GM19452 (cell line): ENCODE measurements at regions not wholly inside any gene's neighbourhood (a gene's known extent, or its start where the extent isn't known, plus 50 kb on each side); places are given as distances from the start of the nearest gene placed in this dataset.

Source experiments
- ATAC-seq: cut with Tn5 transposase; IDR thresholded peaks from one replicate; pipeline ENCODE4 v1.9.1; 2021; ENCODE audit not compliant: unreplicated experiment

DNA sequence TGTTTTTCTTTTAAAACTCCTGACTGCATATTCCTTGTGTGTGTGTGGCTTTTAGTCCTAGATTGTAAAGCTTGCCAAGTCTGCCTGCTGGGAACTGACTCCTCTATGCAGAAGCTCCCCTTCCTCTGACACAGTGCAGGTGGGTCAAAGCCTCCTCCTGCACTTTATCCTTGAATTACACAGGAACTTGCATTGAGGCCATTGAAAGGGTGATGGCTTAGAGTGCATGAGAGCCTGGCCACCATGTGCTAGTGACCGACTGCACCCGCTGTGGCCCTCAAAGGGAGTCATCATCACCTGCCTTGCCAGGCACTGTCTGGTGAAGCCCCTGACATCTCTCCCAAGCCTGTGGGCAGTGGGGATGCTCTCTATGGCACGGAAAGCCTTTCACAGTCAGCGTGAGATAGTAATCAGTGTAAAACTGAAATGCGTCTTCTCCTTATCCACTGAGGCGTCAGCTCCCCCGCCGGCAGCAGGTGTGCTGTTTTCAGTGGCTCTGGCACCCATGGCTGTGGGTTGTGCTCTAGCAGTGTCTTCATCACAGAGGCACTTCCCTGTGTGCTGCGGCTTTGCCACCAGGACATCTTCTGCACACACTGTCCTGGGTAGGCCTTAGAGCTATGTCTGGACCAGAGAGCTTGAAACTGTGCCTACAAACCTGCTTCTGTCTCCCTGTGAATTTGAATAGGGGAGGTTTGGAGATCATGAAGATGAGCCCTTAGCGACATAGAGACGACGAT is 87.9 kb downstream of the THBS2 start:
- ATAC-seq, result no peak

DNA sequence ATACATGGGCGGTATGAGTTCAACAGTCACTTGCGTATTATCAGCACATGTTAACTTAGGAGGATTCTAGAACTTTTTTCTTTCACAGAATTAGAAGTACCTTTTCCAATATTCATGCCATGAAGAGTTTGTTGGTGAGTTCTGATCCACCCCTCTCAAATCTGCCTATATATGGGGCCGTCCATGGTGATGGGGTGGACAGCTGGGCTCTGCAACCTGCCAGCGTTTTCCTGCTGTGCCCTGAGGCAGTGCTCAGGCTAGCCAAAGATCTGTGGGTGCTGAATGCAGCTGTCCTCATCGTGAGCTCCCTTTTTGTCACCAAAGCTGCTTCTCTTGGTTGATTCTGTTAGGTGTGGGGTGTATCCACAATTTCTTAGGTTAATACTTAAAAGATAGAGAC is 88.7 kb downstream of the THBS2 start:
- ATAC-seq, result no peak

DNA sequence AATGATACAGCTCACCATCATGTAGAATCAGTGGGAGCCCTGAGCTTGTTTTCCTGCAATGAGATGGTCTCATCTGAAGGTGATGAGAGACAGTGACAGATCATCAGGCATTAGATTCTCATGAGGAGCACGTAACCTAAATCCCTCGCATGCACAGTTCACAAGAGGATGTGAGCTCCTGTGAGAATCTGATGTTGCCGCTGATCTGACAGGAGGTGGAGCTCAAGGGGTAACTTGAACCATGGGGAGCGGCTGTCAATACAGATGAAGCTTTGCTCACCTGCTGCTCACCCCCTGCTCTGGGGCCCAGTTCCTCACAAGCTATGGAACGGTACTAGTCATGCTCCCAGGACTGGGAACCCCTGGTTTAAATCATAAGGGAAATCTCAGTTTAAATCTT is 89.2 kb downstream of the THBS2 start:
- ATAC-seq, result no peak

DNA sequence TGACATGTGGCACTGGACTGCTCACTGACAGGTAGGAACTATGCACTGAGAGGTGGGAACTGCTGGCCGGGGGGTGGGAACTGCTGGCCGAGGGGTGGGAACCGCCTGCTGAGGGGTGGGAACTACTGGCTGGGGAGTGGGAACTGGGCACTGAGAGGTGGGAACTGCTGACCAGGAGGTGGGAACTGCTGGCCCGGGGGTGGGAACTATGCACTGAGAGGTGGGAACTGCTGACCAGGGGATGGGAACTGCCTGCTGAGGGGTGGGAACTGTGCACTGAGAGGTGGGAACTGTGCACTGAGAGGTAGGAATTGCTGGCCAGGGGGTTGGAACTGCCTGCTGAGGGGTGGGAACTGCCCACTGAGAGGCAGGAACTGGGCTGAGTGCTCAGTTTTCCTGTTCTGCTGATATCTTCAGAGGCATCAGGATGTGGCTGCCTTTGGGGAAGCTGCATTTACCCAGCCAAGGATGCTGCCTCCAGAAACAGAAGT is 90.2 kb downstream of the THBS2 start:
- no peak for ATAC-seq

DNA sequence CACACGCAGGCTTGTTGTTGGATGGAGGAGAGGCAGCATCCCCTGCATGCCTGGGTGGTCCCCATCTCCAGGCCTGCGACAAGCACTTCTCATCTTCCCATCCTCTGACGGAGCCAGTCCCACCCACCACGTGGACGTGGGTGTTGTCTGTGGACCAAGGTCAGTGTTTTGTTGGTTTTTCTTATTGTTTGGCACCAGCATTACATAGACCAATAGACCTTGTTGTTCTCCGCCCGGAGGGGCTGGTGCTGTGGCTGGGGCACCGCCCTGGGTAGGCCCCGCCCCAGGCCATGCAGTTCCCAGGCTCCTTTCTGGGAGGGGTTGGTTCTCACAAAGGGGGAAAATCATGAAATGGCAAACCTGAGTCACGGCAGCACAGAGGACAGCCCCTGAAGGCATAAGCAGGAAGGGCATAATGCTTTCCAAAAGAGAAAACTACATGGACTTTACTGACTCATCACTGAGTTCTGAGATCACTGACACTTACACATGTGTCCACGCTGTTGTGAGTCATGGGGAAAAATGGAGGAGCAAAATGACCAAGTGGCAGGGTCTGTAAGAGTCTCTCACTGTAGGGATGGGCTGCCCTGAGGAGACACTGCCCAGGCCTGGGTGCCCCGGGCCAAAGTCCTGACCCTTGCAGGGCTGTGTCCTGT is 90.8 kb downstream of the THBS2 start:
- no peak for ATAC-seq

DNA sequence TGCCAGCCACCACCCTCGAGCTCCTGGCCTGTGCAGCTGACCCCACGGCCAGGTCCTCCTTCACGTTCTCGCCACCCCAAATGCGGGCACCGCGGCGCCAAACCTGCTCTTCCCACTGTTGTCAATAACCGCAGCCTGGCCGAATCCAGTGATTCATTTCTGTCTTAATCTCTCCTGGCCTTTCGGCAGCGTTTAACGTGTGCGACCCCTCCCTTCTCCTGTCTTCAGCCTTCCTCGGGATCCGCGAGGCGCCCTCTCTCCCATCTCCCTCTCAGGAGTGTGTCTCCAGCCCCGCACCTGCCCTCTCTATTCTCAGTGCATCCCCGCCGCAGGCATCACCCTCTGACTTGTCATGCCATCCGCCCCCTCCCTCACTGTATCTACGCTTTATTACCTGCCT is 91.4 kb downstream of the THBS2 start:
- no peak for ATAC-seq

DNA sequence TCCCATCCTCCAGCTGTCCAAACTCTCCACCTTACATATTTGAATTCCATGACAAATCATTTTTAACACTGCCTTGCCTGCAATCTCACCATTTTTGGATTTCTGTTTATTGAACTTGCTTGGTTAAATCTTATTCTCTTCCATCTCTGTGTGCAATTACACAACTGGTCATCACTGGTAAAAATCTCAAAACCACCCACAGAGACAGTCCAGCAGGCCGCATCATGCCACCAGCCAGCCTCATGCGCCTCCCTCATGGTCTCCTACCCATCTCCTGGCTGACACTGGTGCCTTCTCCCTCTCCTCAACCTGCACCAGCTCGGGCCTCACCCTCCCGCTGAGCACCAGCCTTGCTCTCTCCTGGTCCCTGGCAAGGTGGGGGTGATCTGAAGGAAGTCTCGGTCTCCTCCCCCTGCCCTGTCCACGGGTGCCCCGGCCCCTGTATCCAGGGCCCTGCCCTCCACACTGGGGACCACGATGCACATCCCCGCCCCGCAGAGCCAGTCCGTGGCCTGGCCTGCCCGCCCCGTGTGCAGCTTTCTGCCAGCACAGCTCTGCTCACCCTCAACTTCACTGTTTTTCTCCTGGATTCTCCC is 92.0 kb downstream of the THBS2 start:
- no peak for ATAC-seq

DNA sequence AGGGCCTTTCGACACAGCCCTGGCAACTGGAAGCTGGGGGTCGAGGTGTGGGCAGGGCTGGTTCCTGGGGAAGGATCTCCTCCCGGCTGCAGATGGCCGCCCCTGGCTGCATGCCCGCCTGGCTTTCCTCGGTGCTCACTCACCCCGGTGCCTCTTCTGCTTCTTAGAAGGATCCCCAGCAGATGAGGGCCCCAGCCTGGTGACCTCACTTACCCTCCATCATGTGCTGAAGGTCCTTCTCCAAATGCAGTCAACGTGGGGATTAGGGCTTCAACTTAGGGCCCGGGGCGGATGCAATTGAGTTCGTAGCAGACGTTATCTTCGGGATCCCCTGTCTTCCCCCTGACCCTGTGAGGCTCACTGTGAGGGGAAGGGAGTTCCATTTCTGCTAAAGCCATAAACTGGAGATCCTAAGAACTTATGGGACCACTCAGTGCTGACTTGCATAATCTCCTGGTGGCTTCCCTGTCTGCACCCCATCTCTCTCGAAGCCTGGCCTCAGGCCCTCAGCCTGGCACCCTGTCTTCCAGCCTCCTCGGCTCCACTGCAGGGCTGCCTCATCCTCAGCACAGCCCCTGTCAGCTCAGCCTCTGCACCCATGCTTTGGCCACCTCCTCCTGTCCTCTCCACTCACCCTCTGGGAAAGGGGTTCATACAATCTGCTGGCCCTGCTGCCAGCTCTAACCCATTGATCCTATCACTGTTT is 92.6 kb downstream of the THBS2 start:
- no peak for ATAC-seq

DNA sequence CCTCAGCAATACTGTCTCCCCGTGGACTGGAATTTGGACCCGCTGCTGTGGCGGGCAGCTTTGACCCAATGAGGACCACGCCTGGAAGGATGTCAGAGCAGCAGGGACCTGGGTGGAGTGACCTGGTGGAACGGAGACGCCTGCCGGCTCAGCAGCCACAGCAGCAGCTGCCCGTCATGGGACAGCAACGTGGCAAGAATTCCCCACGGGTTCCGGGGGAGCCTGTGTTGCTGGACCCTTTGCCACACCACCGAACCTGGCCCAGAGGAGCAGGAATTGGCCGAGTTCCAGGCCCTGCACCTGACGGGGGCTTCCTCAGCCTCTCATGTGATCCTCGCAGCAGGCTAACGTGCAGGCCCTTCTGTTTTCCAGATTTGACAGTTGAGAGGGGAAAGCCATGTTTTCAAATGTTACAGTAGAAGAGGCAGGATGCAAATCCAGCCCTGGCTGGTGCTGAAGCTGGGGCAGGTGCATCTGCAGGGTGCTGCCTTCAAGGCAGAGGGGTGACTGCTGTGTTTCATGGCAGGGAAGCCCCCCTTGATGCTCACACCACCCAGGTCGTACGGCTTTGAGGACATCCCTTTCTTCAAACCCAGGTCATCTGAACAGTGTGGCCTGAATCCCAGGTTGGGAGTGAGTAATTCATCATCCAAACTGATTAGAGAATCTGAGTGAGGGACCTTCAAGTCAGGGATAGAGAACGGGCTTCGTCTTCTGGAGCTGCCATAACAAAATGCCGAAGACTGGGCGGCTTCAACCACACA is 93.4 kb downstream of the THBS2 start:
- no peak for ATAC-seq

DNA sequence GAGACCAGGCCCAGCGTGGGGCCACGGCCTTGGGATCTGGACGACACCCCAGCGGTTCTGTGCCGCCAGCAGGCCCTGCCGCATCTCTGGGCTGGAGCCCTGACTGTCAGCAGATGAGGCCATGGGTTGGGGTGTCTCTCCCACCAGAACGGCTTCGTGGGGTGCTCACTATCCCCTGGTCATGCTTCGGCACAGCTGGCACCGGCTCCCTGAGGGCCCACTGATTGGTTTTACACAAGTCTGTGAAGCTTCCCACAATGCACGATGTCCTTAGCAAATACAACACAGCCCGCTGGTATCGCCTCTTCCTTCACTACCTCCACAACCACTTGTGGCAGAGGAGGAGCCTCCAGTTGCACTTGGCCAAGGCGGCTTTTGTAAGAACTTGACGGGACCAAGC is 94.3 kb downstream of the THBS2 start:
- ATAC-seq, result no peak

DNA sequence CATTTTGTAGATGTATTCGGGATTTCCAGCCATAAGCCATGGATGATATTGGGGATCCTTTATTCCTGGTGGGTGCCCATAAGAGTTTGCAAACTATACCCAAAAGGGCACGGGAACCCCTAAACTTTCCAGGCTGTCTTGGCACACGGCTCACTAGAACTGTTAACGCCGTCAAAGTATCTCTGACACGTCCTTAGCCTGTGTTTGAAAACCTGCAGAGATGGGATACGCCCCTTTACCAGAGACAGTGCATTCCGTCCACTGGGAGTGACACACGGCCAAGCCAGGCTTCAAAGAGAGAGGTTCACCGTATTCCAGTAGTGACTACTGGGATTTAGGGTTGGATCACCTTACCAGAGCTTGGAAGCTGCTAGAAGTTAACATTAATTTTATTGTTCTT is 95.0 kb downstream of the THBS2 start:
- no peak for ATAC-seq

DNA sequence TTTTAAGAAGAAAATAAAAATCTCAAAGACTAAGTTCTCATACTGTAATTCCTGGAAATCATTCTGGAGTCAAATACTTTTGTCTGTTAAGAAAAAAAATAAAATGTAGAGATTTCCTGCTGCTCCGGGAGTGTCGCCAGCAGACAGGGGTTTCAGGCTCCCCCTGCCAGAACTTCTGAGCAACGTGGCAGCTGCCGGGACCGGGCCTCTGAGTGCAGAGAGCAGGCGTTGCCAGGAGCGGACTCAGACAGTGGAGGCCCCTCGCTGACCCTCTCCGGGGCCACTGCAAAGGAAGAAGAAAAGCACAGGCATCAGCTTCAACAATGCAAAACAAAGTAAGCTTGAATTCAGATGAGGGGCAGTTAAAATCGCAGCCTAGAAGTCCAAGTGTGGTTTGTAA is 95.5 kb downstream of the THBS2 start:
- no peak for ATAC-seq

DNA sequence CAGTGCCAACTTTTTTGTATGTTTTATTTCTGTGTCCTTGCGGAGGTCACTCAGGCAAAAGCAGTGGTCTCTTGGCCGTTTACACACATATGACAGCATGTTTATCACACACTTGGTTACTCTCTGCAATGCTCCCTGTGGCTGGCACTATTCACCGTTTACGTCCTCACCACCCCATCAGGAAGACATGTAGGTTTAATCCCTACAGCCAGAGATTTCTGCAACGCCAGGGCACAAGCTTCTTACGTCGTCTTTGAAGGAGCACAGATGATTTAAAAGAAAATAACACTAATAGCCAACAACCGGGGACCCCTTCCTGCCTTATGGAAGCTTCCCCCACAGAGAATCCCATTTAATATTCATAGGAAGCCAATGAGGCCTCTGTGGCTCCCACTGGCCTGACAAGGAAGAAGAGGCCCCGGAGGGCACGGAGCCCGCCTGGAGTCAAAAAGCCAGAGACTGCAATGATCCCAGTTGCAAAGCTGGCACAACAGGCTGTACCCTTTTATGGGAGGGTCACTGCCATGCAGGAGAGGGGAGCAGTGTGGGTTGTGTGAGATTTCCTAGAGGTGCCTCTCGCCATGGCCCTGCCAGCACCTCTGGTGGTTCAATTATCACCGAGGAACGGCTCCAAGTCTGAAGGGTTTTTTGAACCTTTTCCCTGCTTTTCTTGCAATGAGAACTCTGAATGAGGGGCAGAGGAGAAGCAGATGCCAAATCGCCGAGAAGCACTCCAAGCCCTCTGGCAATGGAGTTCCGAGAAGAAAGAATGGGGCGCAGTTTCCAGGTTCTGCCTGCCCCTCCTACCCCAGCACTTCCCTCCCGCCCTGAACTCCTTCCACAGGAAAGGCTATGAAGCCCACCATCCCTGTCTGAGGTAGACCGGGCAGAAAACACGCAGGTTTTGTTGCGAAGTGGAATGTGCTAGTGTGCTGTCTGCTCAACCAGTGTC is 96.2 kb downstream of the THBS2 start:
- ATAC-seq, result no peak

DNA sequence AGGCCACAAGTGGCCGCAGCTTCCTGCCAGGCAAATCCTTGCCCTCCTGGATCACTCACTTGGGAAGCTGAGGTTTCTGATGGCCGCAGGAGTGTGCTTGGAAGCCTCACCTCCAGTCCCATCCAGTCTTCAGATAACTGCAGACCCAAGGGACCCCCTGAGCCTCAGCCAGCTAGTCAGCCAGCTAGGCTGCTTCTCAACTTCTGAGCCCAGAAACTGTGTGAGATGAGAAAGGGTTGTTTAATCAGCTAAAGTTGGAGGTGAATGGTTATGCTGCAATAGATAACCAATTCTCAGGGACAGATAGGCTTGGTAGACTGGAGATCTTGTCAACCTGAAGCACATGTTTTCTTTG is 96.9 kb downstream of the THBS2 start:
- no peak for ATAC-seq

DNA sequence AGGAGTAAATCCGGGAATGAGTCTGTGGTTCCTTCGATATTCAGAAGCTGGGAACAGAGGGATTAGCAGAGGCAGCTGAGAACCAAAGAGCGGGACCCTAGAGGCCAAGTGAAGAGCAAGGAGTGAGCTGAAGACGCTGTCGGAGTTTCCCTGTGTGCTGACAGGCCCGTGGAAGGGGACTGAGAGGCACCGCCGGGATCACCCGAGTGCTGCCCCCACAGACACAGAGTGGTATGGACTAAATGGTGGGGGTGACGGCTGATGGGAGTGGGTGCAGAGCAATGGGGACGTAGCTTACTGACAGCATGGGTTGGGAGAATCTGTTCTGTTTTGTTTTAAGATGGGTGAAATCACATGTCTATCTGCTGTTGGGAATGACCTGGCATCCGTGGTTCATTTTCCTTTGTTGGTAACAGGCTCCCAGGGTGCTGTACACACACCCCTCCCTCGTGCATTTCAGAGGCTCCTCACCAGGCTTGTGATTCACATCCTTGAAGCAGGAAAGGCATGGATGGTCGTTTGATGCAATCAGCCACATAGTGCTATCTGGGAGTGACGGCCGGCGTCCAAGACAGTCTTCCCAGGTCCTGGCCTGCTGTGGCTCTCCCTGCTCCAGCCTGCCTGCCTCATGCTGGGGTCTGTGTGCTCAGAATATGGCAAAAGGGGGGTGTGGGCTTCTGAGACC is 97.4 kb downstream of the THBS2 start:
- ATAC-seq, result no peak

DNA sequence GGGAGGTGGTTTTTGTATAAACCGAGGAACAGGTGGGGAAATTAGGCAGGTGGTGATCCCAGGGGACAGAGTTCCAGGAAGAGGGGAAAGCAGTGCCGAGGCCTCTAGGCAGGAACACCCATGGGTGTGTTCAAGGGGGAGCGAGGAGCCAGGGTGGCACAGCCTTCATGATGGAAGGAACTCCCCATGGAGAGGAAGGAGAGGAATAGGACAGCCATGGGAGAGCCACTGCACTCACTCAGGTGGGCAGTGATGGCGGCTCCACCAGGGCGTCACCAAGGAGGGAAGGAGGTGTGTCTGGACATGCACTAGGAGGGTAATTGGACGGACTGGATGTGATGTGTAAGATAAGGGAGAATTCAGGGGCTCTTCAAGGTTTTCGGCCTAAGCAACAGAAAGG is 98.2 kb downstream of the THBS2 start:
- ATAC-seq, result no peak

DNA sequence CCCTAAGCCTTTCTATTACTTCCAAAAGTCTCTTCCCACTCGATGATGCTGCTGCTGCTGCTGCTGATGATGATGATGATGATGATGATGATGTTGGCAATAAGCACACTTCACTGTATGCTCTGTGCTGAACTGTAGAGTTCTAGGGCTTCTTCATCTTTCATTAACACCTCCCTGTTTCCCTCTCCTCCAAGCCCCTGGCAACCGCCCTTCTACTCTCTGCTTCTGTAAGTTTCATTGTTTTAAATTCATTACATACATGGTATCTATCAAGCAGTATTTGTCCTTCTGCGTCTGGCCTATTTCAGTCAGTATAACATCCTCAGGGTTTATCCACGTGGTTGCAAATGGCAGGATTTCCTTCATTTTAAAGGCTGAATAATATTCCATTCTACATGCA is 100.2 kb downstream of the THBS2 start:
- no peak for ATAC-seq

DNA sequence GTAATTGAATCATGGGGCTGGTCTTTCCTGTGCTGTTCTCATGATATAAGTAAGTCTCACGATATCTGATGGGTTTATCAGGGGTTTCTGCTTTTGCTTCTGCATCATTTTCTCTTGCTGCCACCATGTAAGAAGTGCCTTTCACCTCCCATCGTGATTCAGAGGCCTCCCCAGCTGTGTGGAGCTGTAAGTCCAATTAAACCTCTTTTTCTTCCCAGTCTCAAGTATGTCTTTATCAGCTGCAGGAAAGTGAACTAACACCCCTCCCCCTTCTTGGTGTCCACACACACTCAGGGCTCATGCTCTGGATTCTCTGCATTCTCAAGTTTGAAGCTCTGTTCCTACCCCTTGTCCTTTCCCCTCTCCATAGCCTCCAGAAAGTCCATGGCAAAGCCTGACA is 107.1 kb downstream of the THBS2 start:
- ATAC-seq, result no peak

DNA sequence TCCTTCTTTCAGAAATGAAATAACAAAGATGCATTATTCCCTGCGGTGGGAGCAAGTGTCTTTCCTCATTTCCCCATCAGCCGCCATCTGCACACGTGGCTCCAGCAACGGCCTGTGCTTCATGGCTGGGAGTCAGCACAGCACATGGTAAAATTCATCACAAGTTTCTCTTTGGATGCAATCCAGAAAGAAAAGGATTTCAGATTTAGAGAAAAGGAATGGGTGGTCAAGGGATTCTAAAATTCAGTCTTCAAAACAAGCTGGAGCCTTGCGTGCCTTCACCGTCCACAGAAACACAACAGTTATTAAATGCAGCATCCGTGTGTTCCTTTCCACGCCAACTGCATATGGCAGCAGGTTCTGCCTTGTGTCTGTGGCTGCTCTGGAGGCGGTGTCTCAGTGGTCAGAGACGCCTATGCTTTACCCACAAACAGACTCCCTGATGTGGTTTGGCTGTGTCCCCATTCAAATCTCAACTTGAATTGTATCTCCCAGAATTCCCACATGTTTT is 107.6 kb downstream of the THBS2 start:
- ATAC-seq, result no peak
